Neural progenitor cell (in vitro differentiated cells): ENCODE measurements at regions not wholly inside any gene's neighbourhood (a gene's known extent, or its start where the extent isn't known, plus 50 kb on each side); places are given as distances from the start of the nearest gene placed in this dataset.

Experiments used
- DNase-seq: peaks from one replicate; pipeline ENCODE4 v3.0.0-alpha.2; 2016; ENCODE audit warnings: low spot score
- H2AFZ ChIP-seq: fragments of 200-600 bp; sonication (generic); replicated peaks from 2 replicates; pipeline ENCODE4 v1.6.1; 2016; ENCODE audit warnings: antibody characterized with exemption
- H3F3A ChIP-seq: fragments of 200-600 bp; sonication (generic); 2 replicates; pipeline ENCODE4 v1.6.1; 2016; ENCODE audit warnings: antibody characterized with exemption, low read depth
- H3K27ac ChIP-seq: fragments of 200-600 bp; sonication (generic); 2 replicates; pipeline ENCODE4 v1.5.1; 2016; ENCODE audit warnings: mild to moderate bottlenecking
- H3K27me3 ChIP-seq: fragments of 200-600 bp; sonication (generic); 2 replicates; pipeline ENCODE4 v1.6.1; 2016; ENCODE audit warnings: mild to moderate bottlenecking, moderate library complexity
- H3K36me3 ChIP-seq: fragments of 200-600 bp; sonication (generic); 2 replicates; pipeline ENCODE4 v1.5.1; 2016
- H3K4me1 ChIP-seq: fragments of 200-600 bp; sonication (generic); 2 replicates; pipeline ENCODE4 v1.6.1; 2016; ENCODE audit warnings: mixed run types
- H3K4me2 ChIP-seq: fragments of 200-600 bp; sonication (generic); 2 replicates; pipeline ENCODE4 v1.6.1; 2016
- H3K4me3 ChIP-seq: fragments of 200-600 bp; sonication (generic); 2 replicates; pipeline ENCODE4 v1.5.1; 2016
- H3K79me2 ChIP-seq: fragments of 200-600 bp; sonication (generic); 2 replicates; pipeline ENCODE4 v1.6.1; 2016; ENCODE audit warnings: low read depth
- H3K9ac ChIP-seq: fragments of 200-600 bp; sonication (generic); 2 replicates; pipeline ENCODE4 v1.6.1; 2016
- H3K9me3 ChIP-seq: fragments of 200-600 bp; sonication (generic); 2 replicates; pipeline ENCODE4 v1.5.1; 2016; ENCODE audit warnings: low read depth
- H4K20me1 ChIP-seq: fragments of 200-600 bp; sonication (generic); 2 replicates; pipeline ENCODE4 v1.6.1; 2016; ENCODE audit warnings: low read depth
- H3K27ac Mint-ChIP-seq: 3 replicates; pipeline ENCODE4 v1.8.0; 2021; ENCODE audit warnings: mixed read lengths
- H3K27me3 Mint-ChIP-seq: 2 replicates; pipeline ENCODE4 v1.8.0; 2022; ENCODE audit warnings: low read depth, mild to moderate bottlenecking, inconsistent platforms, moderate library complexity, mixed read lengths; ENCODE audit not compliant: insufficient read depth
- H3K36me3 Mint-ChIP-seq: 3 replicates; pipeline ENCODE4 v1.8.0; 2021; ENCODE audit warnings: mixed read lengths
- H3K4me1 Mint-ChIP-seq: 3 replicates; pipeline ENCODE4 v1.8.0; 2021; ENCODE audit warnings: mixed read lengths
- H3K4me3 Mint-ChIP-seq: 3 replicates; pipeline ENCODE4 v1.8.0; 2021; ENCODE audit warnings: mild to moderate bottlenecking, moderate library complexity, mixed read lengths
- H3K9me3 Mint-ChIP-seq: 3 replicates; pipeline ENCODE4 v1.8.0; 2020; ENCODE audit warnings: mixed read lengths
- CTCF ChIP-seq: fragments of 200-600 bp; sonication (generic); IDR thresholded peaks from 2 replicates; pipeline ENCODE4 v1.5.1; 2017; ENCODE audit warnings: antibody characterized with exemption, mild to moderate bottlenecking
- EZH2 ChIP-seq: fragments of 200-600 bp; sonication (generic); IDR thresholded peaks from 2 replicates; pipeline ENCODE4 v1.6.1; 2017; ENCODE audit warnings: antibody characterized with exemption, mild to moderate bottlenecking, moderate library complexity
- EZH2phosphoT487 ChIP-seq: fragments of 200-600 bp; sonication (generic); IDR thresholded peaks from 2 replicates; pipeline ENCODE4 v1.6.1; 2017; ENCODE audit warnings: antibody characterized with exemption

GRCh38 chr13:36608474-36608873, 65.3 kb upstream of the SERTM1 start:
- TF ChIP-seq EZH2phosphoT487 (no peak), EZH2 (no peak), CTCF (no peak)
- Histone ChIP-seq H3K4me2 (no peak overlapping the region), H3K36me3 (no peaks in the 10 kb centered on the region), H3K27ac (no peak overlapping the region), H3K9me3 (no peaks in the 10 kb centered on the region), H3K27me3 (no peaks in the 10 kb centered on the region), H3K79me2 (no peaks in the 10 kb centered on the region), H3K4me1 (peaks cover 10% of the 10 kb centered on the region), H3K9ac (no peak overlapping the region), H2AFZ (no peak overlapping the region), H3K4me3 (no peak overlapping the region), H4K20me1 (no peaks in the 10 kb centered on the region), H3F3A (no peaks in the 10 kb centered on the region)
- H3K4me1 Mint-ChIP-seq, result peaks cover 9% of the 10 kb centered on the region
- H3K27ac Mint-ChIP-seq, result no peak overlapping the region
- H3K36me3 Mint-ChIP-seq, result no peaks in the 10 kb centered on the region
- H3K27me3 Mint-ChIP-seq, result peaks cover 2% of the 10 kb centered on the region
- DNase-seq, result no peak
- H3K9me3 Mint-ChIP-seq, result no peaks in the 10 kb centered on the region
- no peak overlapping the region for H3K4me3 Mint-ChIP-seq

GRCh38 chr13:36612230-36612629, 61.6 kb upstream of the SERTM1 start:
- DNase-seq, result no peak
- Mint-ChIP-seq H3K4me1 (peaks cover 9% of the 10 kb centered on the region), H3K9me3 (no peaks in the 10 kb centered on the region), H3K27me3 (peaks cover 3% of the 10 kb centered on the region), H3K36me3 (no peaks in the 10 kb centered on the region), H3K4me3 (no peak overlapping the region), H3K27ac (no peak overlapping the region)
- Histone ChIP-seq H3K9me3 (no peaks in the 10 kb centered on the region), H2AFZ (peak overlapping the region; percentile 77), H3K27me3 (no peaks in the 10 kb centered on the region), H4K20me1 (no peaks in the 10 kb centered on the region), H3K9ac (no peak overlapping the region), H3F3A (no peaks in the 10 kb centered on the region), H3K79me2 (no peaks in the 10 kb centered on the region), H3K4me2 (peak overlapping the region; percentile 24), H3K4me3 (no peak overlapping the region), H3K36me3 (no peaks in the 10 kb centered on the region), H3K27ac (no peak overlapping the region), H3K4me1 (peaks cover 10% of the 10 kb centered on the region)
- TF ChIP-seq CTCF, result no peak
- no peak for TF ChIP-seq EZH2
- TF ChIP-seq EZH2phosphoT487, result no peak

DNA sequence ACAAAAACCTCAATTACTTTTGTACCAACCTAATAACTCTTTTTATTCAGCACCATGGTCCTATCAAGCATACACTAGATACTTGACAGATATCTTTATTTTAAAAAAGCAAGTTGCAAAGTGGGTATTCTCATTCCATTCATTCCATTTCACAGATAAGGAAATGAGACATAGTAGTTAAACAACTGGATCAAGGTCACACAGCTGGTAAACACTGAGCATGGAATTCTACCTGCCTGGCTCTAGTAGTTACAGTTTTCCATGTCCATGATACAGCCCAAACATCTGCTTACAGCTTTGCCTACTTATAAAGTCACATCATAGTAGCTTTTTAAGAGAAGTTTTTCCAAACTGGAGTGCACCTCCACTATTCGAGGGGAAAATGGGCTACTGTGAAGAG, 57.1 kb upstream of the SERTM1 start:
- no peak overlapping the region for H3K9ac ChIP-seq
- TF ChIP-seq EZH2, result no peak
- TF ChIP-seq EZH2phosphoT487, result no peak
- no peak for TF ChIP-seq CTCF
- no peak overlapping the region for H3K4me3 ChIP-seq
- no peaks in the 10 kb centered on the region for H3K27me3 ChIP-seq
- H3K27ac ChIP-seq, result no peak overlapping the region
- no peak overlapping the region for H2AFZ ChIP-seq
- H3K9me3 ChIP-seq, result no peaks in the 10 kb centered on the region
- Mint-ChIP-seq H3K4me3 (no peak overlapping the region), H3K9me3 (no peaks in the 10 kb centered on the region), H3K27ac (no peak overlapping the region), H3K36me3 (no peaks in the 10 kb centered on the region), H3K4me1 (peaks cover 8% of the 10 kb centered on the region), H3K27me3 (peaks cover 3% of the 10 kb centered on the region)
- no peaks in the 10 kb centered on the region for H4K20me1 ChIP-seq
- H3K79me2 ChIP-seq, result no peaks in the 10 kb centered on the region
- no peaks in the 10 kb centered on the region for H3F3A ChIP-seq
- H3K4me1 ChIP-seq, result peaks cover 9% of the 10 kb centered on the region
- no peaks in the 10 kb centered on the region for H3K36me3 ChIP-seq
- DNase-seq, result no peak
- no peak overlapping the region for H3K4me2 ChIP-seq

DNA sequence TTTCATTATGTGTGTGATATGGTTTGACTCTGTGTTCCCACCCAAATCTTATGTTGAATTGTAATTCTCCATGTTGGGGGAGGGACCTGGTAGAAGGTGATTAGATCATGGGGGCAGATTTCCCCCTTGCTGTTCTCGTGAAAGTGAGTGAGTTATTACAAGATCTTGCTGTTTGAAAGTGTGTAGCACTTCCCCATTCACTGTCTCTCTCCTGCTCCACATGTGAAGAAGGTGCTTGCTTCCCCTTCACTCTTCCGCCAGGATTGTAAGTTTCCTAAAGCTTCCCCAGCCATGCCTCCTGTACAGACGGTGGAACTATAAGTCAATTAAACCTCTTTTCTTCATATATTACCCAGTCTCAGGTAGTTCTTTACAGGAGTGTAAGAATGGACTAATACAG, 54.3 kb upstream of the SERTM1 start:
- Histone ChIP-seq H2AFZ (no peak overlapping the region), H4K20me1 (no peaks in the 10 kb centered on the region), H3K4me3 (no peak overlapping the region), H3K9ac (no peak overlapping the region), H3K4me2 (no peak overlapping the region), H3F3A (no peaks in the 10 kb centered on the region), H3K27ac (no peak overlapping the region), H3K27me3 (no peaks in the 10 kb centered on the region), H3K79me2 (no peaks in the 10 kb centered on the region), H3K36me3 (no peaks in the 10 kb centered on the region), H3K9me3 (no peaks in the 10 kb centered on the region), H3K4me1 (no peaks in the 10 kb centered on the region)
- Mint-ChIP-seq H3K4me1 (no peaks in the 10 kb centered on the region), H3K9me3 (no peaks in the 10 kb centered on the region), H3K4me3 (no peak overlapping the region), H3K27ac (no peak overlapping the region), H3K27me3 (no peaks in the 10 kb centered on the region), H3K36me3 (no peaks in the 10 kb centered on the region)
- no peak for DNase-seq
- TF ChIP-seq EZH2 (no peak), EZH2phosphoT487 (no peak), CTCF (no peak)
